A549 (cell line): ENCODE measurements at regions not wholly inside any gene's neighbourhood (a gene's known extent, or its start where the extent isn't known, plus 50 kb on each side); places are given as distances from the start of the nearest gene placed in this dataset.

Experiments
- ATAC-seq, 2 experiments: fragments of 200-7000 bp in 1 of 2; fragments of >200 bp in 1 of 2; cut with Nextera tagmentation in 1 of 2; cut with Tn5 transposase in 1 of 2; 3 replicates each; pipeline versions ENCODE4 v1.8.0 to v1.9.1; 2018 to 2020; ENCODE audit warnings: mild to moderate bottlenecking in 1 of 2, moderate library complexity in 1 of 2
- CTCF ChIA-PET: fragments of 300-600 bp; sonication (Branson Sonifier 250); formaldehyde crosslinking; extraction: SDS; loops from one replicate; lab custom pipeline; 2021; ENCODE audit warnings: antibody characterized with exemption, inconsistent platforms; lab: Yijun Ruan, JAX
- POLR2A ChIA-PET: fragments of 350-600 bp; formaldehyde crosslinking; extraction: SDS; loops from one replicate; lab custom pipeline; 2021; ENCODE audit warnings: antibody characterized with exemption, inconsistent platforms; lab: Yijun Ruan, JAX
- DNase-seq, 2 experiments: peaks; one replicate each; pipeline versions ENCODE4 v3.0.0 to v3.0.0-alpha.2; 2011 to 2016; ENCODE audit warnings: low read depth in 1 of 2, low spot score in 1 of 2
- FAIRE-seq: peaks from 2 replicates; lab custom pipeline; 2011; peaks lifted over from hg19 to GRCh38; lab: Jason Lieb, UNC
- H3K27ac ChIP-seq, 2 experiments: fragments of >200 bp; sonication (Bioruptor Twin); formaldehyde crosslinking; 3 replicates each; pipeline ENCODE4 v1.5.1; 2016 to 2017
- H3K4me1 ChIP-seq: fragments of >200 bp; sonication (Bioruptor Twin); formaldehyde crosslinking; 3 replicates; pipeline ENCODE4 v1.6.1; 2016
- H3K4me2 ChIP-seq: fragments of >200 bp; sonication (Bioruptor Twin); formaldehyde crosslinking; 3 replicates; pipeline ENCODE4 v1.6.1; 2016
- H3K4me3 ChIP-seq: fragments of >200 bp; sonication (Bioruptor Twin); formaldehyde crosslinking; 3 replicates; pipeline ENCODE4 v1.5.1; 2016
- H3K9me3 ChIP-seq: fragments of >200 bp; sonication (Bioruptor Twin); formaldehyde crosslinking; 3 replicates; pipeline ENCODE4 v1.6.1; 2016
- BHLHE40 ChIP-seq: IDR thresholded peaks from 2 replicates; pipeline ENCODE4 v1.6.1; 2012; ENCODE audit warnings: low read depth, low read length, inconsistent platforms
- CBX2 ChIP-seq: fragments of 200-600 bp; sonication (generic); IDR thresholded peaks from 2 replicates; pipeline ENCODE4 v1.6.1; 2016; ENCODE audit warnings: low read depth, mild to moderate bottlenecking, borderline replicate concordance
- CBX8 ChIP-seq: fragments of 200-600 bp; sonication (generic); IDR thresholded peaks from 2 replicates; pipeline ENCODE4 v1.6.1; 2016
- CHD2 ChIP-seq: fragments of 150-350 bp; IDR thresholded peaks from 2 replicates; pipeline ENCODE4 v1.6.1; 2014; ENCODE audit warnings: low read length; ENCODE audit not compliant: partially characterized antibody
- FOSB ChIP-seq: fragments of 250-450 bp; sonication (Bioruptor Pico); IDR thresholded peaks from 2 replicates; pipeline ENCODE4 v1.5.0; 2020; ENCODE audit warnings: mild to moderate bottlenecking, moderate library complexity
- FOXS1 ChIP-seq: fragments of 250-450 bp; sonication (Bioruptor Pico); IDR thresholded peaks from 2 replicates; pipeline ENCODE4 v1.5.0; 2020; ENCODE audit warnings: mild to moderate bottlenecking, moderate library complexity
- HDAC2 ChIP-seq: fragments of 200-600 bp; sonication (generic); IDR thresholded peaks from 2 replicates; pipeline ENCODE4 v1.6.1; 2016
- HMGXB4 ChIP-seq: fragments of 250-450 bp; sonication (Bioruptor Pico); IDR thresholded peaks from 2 replicates; pipeline ENCODE4 v1.5.0; 2021; ENCODE audit warnings: mild to moderate bottlenecking, moderate library complexity, borderline replicate concordance
- KDM1A ChIP-seq: fragments of 200-600 bp; sonication (generic); IDR thresholded peaks from 2 replicates; pipeline ENCODE4 v1.6.1; 2016; ENCODE audit warnings: low read depth, mild to moderate bottlenecking
- NFE2L2 ChIP-seq: fragments of 150-350 bp; conservative IDR thresholded peaks from 2 replicates; pipeline ENCODE4 v1.6.1; 2014; ENCODE audit warnings: low read length
- POLR2AphosphoS2 ChIP-seq: conservative IDR thresholded peaks from 2 replicates; pipeline ENCODE4 v1.6.1; 2012; ENCODE audit warnings: low read length, improper control_type of control experiment, inconsistent platforms
- RFX5 ChIP-seq: fragments of 450-650 bp; IDR thresholded peaks from 2 replicates; pipeline ENCODE4 v1.7.1; 2014; ENCODE audit warnings: antibody characterized with exemption, mild to moderate bottlenecking, moderate library complexity
- RNF2 ChIP-seq: fragments of 200-600 bp; sonication (generic); IDR thresholded peaks from 2 replicates; pipeline ENCODE4 v1.6.1; 2016; ENCODE audit warnings: low read depth, mild to moderate bottlenecking, antibody characterized with exemption, moderate library complexity, borderline replicate concordance
- SMC3 ChIP-seq: fragments of >200 bp; sonication (Bioruptor Twin); formaldehyde crosslinking; IDR thresholded peaks from 3 replicates; pipeline ENCODE4 v1.6.1; 2018; ENCODE audit warnings: inconsistent platforms
- TP53 ChIP-seq: fragments of 250-450 bp; sonication (Bioruptor Pico); IDR thresholded peaks from 2 replicates; pipeline ENCODE4 v1.5.0; 2021; ENCODE audit warnings: mild to moderate bottlenecking, moderate library complexity
- ZC3H11A ChIP-seq: fragments of 450-650 bp; IDR thresholded peaks from 2 replicates; pipeline ENCODE4 v1.6.1; 2014; ENCODE audit warnings: antibody characterized with exemption, mild to moderate bottlenecking
- ZNF302 ChIP-seq: fragments of 250-450 bp; sonication (Bioruptor Pico); IDR thresholded peaks from 2 replicates; pipeline ENCODE4 v1.9.0; 2021; ENCODE audit warnings: inconsistent platforms, mild to moderate bottlenecking, moderate library complexity
- ZSCAN20 ChIP-seq: fragments of 250-450 bp; sonication (Bioruptor Pico); IDR thresholded peaks from 2 replicates; pipeline ENCODE4 v1.8.0; 2022; ENCODE audit warnings: mild to moderate bottlenecking, moderate library complexity
- WGBS: methylation state at CpG from one replicate; pipeline ENCODE4 v1.1.6; 2017; ENCODE audit errors: missing lambda C conversion rate; 5-methylcytosine and 5-hydroxymethylcytosine counted together
- TF ChIP-seq, protein P1 (sequence below): IDR thresholded peaks from 2 replicates; pipeline ENCODE4 v1.6.1; 2012
- TF ChIP-seq, protein P2 (sequence below): fragments of >200 bp; sonication (Bioruptor Twin); formaldehyde crosslinking; IDR thresholded peaks from 2 replicates; pipeline ENCODE4 v1.6.1; 2016
- TF ChIP-seq, protein P3 (sequence below): fragments of 200-600 bp; sonication (generic); IDR thresholded peaks from 2 replicates; pipeline ENCODE4 v1.6.1; 2016; ENCODE audit warnings: antibody characterized with exemption, mild to moderate bottlenecking, moderate library complexity

DNA sequence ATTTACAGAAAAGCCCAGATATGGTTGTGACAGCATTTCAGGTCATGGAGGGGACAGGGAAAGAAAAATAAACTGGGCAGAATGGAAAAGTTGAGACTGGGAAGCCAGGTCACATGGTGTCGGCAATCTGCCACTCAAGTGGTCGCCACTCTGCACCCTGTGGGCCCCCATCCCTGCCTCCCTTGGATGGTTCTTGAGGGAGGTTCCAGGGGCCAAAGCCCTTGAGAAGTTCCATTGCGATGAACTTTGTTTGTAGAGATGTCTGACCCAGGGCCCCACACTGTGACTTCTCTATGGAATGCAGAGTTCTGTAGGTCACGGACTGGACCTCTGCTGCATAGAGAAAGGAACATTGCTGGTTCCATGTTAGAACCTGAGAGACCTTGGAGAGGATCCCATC is 105.7 kb upstream of the SLC14A2 start:
- CTCF ChIA-PET, result no interaction called here
- DNase-seq, result no peak
- WGBS, result 18% methylated on average over 4 of the region's 4 CpGs
- ATAC-seq, result no peak
- H3K27ac ChIP-seq, result no peak overlapping the region
- POLR2A ChIA-PET, result no interaction called here
- no peaks in the 10 kb centered on the region for H3K4me1 ChIP-seq
- no peak overlapping the region for H3K4me2 ChIP-seq
- no peaks in the 10 kb centered on the region for H3K9me3 ChIP-seq
- H3K4me3 ChIP-seq, result no peak overlapping the region
- no peak for FAIRE-seq
- TF ChIP-seq FOSB (CRISPR knock-in tag) (no peak), BHLHE40 (no peak), RFX5 (no peak), NFE2L2 (no peak), CBX2 (no peak), RNF2 (no peak), ZC3H11A (no peak), CBX8 (no peak), ZNF302 (no peak)
- TF ChIP-seq, protein P1, sequence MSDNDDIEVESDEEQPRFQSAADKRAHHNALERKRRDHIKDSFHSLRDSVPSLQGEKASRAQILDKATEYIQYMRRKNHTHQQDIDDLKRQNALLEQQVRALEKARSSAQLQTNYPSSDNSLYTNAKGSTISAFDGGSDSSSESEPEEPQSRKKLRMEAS, result no peak

GRCh38 chr18:45510656-45511055 is 104.6 kb upstream of the SLC14A2 start:
- no peak for ATAC-seq
- no peak overlapping the region for H3K27ac ChIP-seq
- ChIA-PET CTCF (interaction anchor here (0.8 kb wide), 1 partner anchor 56 kb away, joined by 4 read pairs; no protein-coding TSS in a partner anchor), POLR2A (no interaction called here)
- TF ChIP-seq FOXS1 (CRISPR knock-in tag), result no peak
- TF ChIP-seq, protein P2, sequence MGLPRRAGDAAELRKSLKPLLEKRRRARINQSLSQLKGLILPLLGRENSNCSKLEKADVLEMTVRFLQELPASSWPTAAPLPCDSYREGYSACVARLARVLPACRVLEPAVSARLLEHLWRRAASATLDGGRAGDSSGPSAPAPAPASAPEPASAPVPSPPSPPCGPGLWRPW, result no peak
- TF ChIP-seq SMC3, result no peak
- TF ChIP-seq KDM1A, result no peak
- TF ChIP-seq HMGXB4 (CRISPR knock-in tag), result no peak
- no peak for TF ChIP-seq TP53
- TF ChIP-seq HDAC2, result no peak
- 0% methylated on average over 3 of the region's 3 CpGs for WGBS
- no peak overlapping the region for H3K4me2 ChIP-seq
- no peaks in the 10 kb centered on the region for H3K9me3 ChIP-seq
- H3K4me1 ChIP-seq, result no peaks in the 10 kb centered on the region
- no peak for FAIRE-seq
- no peak overlapping the region for H3K4me3 ChIP-seq
- no peak for DNase-seq

DNA sequence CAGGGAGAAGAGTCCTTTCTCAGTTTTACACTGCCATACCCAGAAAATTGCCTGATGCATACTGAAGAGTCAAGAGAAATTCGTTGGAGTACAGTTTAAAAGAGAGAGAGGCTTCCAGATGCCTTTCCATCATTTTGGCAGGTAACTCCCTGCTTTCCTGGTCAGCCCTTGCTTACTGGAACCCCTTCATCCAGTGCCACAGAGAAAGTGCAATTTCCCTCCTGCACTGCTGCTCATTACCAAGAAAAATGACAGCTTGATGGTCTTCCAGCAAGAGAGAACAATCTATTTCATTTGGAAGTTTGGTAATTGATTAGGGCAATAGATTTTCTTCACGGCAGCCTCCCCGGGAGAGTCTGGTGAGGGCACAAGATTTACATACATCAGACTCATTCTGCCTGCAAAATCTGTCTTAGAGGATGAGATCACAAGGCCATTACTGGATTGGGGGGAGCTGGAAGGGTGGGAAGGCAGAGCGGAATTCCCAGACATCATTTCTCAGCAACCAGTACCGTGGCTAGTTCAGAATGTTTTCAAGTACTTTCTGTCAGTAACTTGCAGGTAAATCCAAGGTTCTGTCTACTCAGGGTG is 102.8 kb upstream of the SLC14A2 start:
- POLR2A ChIA-PET, result no interaction called here

More for the DNA sequence above, 102.8 kb upstream of the SLC14A2 start:
- ATAC-seq (no peak), FAIRE-seq (no peak), DNase-seq (no peak)
- Histone ChIP-seq H3K27ac (no peak overlapping the region), H3K9me3 (no peaks in the 10 kb centered on the region), H3K4me2 (no peak overlapping the region), H3K4me1 (no peaks in the 10 kb centered on the region), H3K4me3 (no peak overlapping the region)
- whole genome bisulfite sequencing, result 0% methylated on average over 5 of the region's 5 CpGs
- CTCF ChIA-PET, result no interaction called here
- TF ChIP-seq ZSCAN20 (CRISPR knock-in tag) (no peak), ZNF302 (no peak), CHD2 (no peak), POLR2AphosphoS2 (no peak)
- TF ChIP-seq, protein P3, sequence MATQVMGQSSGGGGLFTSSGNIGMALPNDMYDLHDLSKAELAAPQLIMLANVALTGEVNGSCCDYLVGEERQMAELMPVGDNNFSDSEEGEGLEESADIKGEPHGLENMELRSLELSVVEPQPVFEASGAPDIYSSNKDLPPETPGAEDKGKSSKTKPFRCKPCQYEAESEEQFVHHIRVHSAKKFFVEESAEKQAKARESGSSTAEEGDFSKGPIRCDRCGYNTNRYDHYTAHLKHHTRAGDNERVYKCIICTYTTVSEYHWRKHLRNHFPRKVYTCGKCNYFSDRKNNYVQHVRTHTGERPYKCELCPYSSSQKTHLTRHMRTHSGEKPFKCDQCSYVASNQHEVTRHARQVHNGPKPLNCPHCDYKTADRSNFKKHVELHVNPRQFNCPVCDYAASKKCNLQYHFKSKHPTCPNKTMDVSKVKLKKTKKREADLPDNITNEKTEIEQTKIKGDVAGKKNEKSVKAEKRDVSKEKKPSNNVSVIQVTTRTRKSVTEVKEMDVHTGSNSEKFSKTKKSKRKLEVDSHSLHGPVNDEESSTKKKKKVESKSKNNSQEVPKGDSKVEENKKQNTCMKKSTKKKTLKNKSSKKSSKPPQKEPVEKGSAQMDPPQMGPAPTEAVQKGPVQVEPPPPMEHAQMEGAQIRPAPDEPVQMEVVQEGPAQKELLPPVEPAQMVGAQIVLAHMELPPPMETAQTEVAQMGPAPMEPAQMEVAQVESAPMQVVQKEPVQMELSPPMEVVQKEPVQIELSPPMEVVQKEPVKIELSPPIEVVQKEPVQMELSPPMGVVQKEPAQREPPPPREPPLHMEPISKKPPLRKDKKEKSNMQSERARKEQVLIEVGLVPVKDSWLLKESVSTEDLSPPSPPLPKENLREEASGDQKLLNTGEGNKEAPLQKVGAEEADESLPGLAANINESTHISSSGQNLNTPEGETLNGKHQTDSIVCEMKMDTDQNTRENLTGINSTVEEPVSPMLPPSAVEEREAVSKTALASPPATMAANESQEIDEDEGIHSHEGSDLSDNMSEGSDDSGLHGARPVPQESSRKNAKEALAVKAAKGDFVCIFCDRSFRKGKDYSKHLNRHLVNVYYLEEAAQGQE, result no peak
